HS-27A (cell line): ENCODE measurements at regions not wholly inside any gene's neighbourhood (a gene's known extent, or its start where the extent isn't known, plus 50 kb on each side); places are given as distances from the start of the nearest gene placed in this dataset.
"Not testable (repeated sequence)": the region's sequence is repeated elsewhere in the genome, so short reads cannot be mapped to it uniquely, and the experiment has no call there.

Experiments used
- DNase-seq: peaks from one replicate; pipeline ENCODE4 v3.0.0-alpha.2; 2012; ENCODE audit warnings: low read depth, missing footprints

DNA sequence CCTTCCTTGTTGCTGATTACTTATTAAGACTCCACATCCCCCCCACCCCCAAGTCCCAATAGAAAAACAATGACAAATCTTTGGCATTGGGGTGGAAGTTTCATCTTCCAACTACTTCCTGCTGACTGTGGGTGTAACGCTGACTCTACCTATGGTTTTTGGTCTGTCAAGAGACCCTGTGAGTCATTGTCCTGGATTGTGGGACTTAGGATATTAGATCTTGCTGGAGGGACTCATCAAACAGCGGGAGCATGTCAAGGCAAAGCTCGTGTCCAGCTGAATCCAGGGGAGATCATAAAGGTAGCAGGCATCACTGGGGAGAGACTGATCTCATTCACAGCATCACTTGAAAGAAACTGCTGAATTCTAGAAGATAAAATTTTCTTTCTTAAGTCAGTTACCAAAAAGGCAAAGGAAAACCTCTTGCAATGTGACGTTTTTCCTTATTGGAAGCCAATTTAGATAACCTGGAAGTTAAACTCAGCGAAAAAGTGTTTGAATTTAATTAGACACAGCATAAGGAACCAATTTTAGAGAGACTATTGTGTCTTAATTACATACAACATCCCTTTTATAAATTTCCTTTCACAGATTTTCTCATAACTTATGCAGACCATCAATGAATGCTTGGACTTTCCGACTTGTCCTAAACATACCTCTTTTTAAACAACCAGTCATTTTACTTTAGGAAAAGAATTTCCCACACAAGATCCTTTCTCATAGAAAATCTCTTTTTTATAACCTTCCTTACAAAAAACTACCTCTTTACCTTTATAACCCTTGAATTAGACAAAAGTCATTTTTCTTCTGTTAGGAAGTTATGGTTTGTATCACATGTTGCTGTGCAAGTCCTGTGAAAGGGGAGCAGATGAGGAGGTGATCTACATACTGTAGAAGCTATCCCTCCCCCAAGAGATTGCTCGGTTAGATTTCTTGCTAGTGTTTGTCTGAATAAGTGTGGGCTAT, 94.6 kb upstream of the SCAF11 start:
- no peak for DNase-seq

- no peak for DNase-seq
Measured at GRCh38 chr12:46082490-46083200, 92.3 kb upstream of the SCAF11 start.

GRCh38 chr12:46073321-46073720, 82.9 kb upstream of the SCAF11 start:
- no peak for DNase-seq

GRCh38 chr12:46071769-46072624, 81.6 kb upstream of the SCAF11 start:
- peak; percentile 42 for DNase-seq

DNA sequence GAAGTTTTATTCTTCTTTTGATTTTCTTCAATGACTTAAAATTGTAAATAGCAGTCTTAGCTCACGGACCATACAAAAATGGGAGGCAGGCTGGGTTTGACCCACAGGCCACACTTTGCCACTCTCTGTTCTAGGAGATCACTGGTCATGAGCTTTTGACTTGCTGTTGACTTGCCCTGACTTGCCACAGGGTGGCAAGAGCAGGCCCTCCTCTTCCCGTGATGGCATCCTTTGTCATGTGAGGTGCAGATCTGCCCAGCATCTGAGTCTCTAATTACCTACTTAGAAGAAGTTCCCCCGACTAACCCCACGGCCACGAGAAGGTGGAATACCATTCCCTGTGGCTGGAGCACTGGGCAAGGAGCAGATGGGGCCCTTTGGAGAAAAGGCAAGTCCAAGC, 81.0 kb upstream of the SCAF11 start:
- DNase-seq = no peak

GRCh38 chr12:46067094-46067493, 76.7 kb upstream of the SCAF11 start:
- DNase-seq = no peak

- DNase-seq = no peak
Measured at GRCh38 chr12:46065412-46066166, 75.2 kb upstream of the SCAF11 start.

DNA sequence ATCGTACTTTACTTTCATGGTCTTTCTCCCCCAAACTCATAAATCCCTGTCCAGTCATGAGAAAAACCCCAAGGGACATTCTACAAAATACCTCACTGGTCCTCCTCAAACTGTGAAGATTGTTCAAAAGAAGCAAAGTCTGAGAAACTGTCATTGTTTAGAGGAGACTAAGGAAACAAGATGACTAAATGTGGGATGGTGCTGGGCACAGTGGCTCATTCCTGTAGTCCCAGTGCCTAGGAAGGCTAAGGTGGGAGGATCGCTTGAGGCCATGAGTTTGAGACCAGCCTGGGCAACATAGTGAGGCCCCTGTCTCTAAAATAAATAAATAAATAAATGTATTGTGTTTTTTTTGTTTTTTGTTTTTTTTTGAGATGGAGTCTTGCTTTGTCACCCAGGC, 74.2 kb upstream of the SCAF11 start:
- no peak for DNase-seq

DNA sequence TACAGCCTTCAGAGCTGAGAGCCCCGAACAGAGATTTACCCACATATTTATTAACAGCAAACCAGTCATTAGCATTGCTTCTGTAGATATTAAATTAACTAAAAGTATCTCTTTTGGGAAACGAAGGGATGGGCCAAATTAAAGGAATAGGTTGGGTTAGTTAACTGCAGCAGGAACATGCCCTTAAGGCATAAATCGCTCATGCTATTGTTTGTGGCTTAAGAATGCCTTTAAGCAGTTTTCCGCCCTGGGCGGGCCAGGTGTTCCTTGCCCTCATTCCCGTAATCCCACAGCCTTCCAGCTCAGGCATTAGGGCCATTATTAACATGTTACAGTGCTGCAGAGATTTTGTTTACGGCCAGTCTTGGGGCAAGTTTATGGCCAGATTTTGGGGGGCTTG, 68.3 kb upstream of the SCAF11 start:
- DNase-seq = not testable (repeated sequence)

DNA sequence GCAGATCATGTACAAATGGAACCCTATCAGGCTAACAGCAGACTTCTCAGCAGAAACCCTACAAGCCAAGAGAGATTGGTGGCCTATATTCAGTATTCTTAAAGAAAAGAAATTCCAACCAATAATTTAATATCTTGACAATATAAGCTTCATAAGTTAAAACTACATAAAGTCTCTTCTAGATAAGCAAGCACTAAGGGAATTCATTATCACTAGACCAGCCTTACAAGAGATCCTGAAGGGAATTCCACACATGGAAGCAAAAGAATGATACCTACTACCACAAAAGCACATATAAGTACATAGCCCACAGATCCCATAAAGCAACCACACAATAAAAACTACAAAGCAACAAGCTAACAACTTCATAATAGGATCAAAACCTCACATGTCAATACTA, 60.4 kb upstream of the SCAF11 start:
- DNase-seq = no peak

- DNase-seq = no peak
Measured at GRCh38 chr12:46049665-46050064, 59.3 kb upstream of the SCAF11 start.

DNA sequence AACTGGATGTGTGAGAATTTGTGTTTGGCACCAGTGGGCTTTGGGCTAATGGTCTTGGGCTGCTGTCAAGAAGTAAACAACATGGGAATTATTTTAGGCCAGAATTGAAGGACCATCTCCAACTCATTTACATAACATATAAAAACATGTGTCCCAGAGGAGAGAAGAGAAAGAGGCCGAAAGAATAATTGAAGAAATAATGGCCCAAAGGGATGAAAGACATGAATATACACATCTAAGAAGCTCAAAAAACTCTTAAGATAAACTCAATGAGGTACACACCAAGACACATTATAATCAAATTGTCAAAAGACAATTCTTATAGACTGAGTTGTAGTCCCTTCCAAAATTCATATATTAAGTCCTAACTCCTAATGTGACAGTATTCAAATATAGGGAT, 56.1 kb upstream of the SCAF11 start:
- no peak for DNase-seq

DNA sequence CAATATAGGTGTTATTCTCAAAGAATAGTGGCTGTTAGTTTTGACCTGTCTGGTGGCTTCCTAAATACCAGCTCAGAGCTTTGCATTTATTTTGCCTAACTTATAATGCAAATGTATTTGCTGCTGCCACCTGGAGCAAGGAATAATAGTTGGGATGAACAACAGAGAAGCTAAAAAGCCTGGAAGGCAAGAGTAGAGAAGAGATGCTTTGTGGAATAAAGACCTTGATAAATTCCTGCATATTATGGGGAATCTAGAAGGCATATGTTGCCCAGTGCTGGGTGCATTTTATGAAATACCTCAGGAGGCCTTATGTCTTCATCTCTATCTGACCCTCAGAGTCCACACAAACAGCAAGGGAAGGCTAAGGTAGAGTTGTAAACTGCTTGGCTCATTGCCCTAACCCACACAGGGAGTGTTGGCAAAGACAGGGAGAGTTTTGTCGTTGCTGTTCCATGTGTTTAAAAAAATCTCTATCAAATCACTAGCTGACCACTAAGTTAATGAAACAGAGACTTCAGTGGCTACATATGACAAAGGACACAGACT, 53.7 kb upstream of the SCAF11 start:
- DNase-seq = no peak
